AG10803 (cell line): ENCODE measurements at regions not wholly inside any gene's neighbourhood (a gene's known extent, or its start where the extent isn't known, plus 50 kb on each side); places are given as distances from the start of the nearest gene placed in this dataset.
"Not testable (repeated sequence)": the region's sequence is repeated elsewhere in the genome, so short reads cannot be mapped to it uniquely, and the experiment has no call there.

Source experiments
- DNase-seq: peaks from one replicate; pipeline ENCODE4 v3.0.0; 2010; ENCODE audit warnings: low read depth
- H3K4me3 ChIP-seq: 2 replicates; pipeline ENCODE4 v1.5.1; 2011; ENCODE audit warnings: mild to moderate bottlenecking, low read length, control low read depth
- CTCF ChIP-seq: conservative IDR thresholded peaks from 2 replicates; pipeline ENCODE4 v1.5.1; 2011; ENCODE audit warnings: mild to moderate bottlenecking, low read length, control low read depth, inconsistent platforms

GRCh38 chr7:65453341-65454030 lies 79.8 kb downstream of the ZNF92 start:
- DNase-seq, result no peak
- TF ChIP-seq CTCF, result no peak
- no peak overlapping the region for H3K4me3 ChIP-seq

- no peak for DNase-seq
- TF ChIP-seq CTCF, result no peak
Observed at GRCh38 chr7:65454469-65454868, 80.8 kb downstream of the ZNF92 start.

GRCh38 chr7:65455050-65455449 lies 81.4 kb downstream of the ZNF92 start:
- H3K4me3 ChIP-seq, DNase-seq: not testable (repeated sequence)

More at GRCh38 chr7:65454469-65454868, 80.8 kb downstream of the ZNF92 start:
- H3K4me3 ChIP-seq, result no peak overlapping the region

GRCh38 chr7:65457705-65458104 lies 84.0 kb downstream of the ZNF92 start:
- DNase-seq, result no peak
- no peak for TF ChIP-seq CTCF

GRCh38 chr7:65459438-65459837 lies 85.8 kb downstream of the ZNF92 start:
- no peak for TF ChIP-seq CTCF
- no peak overlapping the region for H3K4me3 ChIP-seq
- DNase-seq, result no peak

More at GRCh38 chr7:65457705-65458104, 84.0 kb downstream of the ZNF92 start:
- H3K4me3 ChIP-seq, result no peak overlapping the region

GRCh38 chr7:65462148-65462716 lies 88.6 kb downstream of the ZNF92 start:
- no peak for DNase-seq
- H3K4me3 ChIP-seq, result no peak overlapping the region
- TF ChIP-seq CTCF, result no peak

GRCh38 chr7:65463184-65463583 lies 89.5 kb downstream of the ZNF92 start:
- TF ChIP-seq CTCF, result no peak
- no peak for DNase-seq
- H3K4me3 ChIP-seq, result no peak overlapping the region

GRCh38 chr7:65469919-65470558 lies 96.4 kb downstream of the ZNF92 start:
- DNase-seq, H3K4me3 ChIP-seq: not testable (repeated sequence)
